Loucy (cell line): ENCODE measurements at regions not wholly inside any gene's neighbourhood (a gene's known extent, or its start where the extent isn't known, plus 50 kb on each side); places are given as distances from the start of the nearest gene placed in this dataset.

Source experiments
- H2AFZ ChIP-seq: fragments of 200-600 bp; sonication (generic); 2 replicates; pipeline ENCODE4 v1.6.0; 2016; ENCODE audit warnings: antibody characterized with exemption, mild to moderate bottlenecking, low read length, moderate library complexity
- H3F3A ChIP-seq: fragments of 200-600 bp; 2 replicates; pipeline ENCODE4 v1.6.0; 2016; ENCODE audit warnings: antibody characterized with exemption, low read depth, mild to moderate bottlenecking
- H3K27me3 ChIP-seq: fragments of 200-600 bp; sonication (generic); 2 replicates; pipeline ENCODE4 v1.6.1; 2014; ENCODE audit warnings: low read length, mild to moderate bottlenecking; ENCODE audit not compliant: insufficient read depth, poor library complexity, severe bottlenecking
- H3K36me3 ChIP-seq: fragments of 200-600 bp; sonication (generic); 2 replicates; pipeline ENCODE4 v1.6.1; 2016; ENCODE audit warnings: low read length; ENCODE audit not compliant: insufficient read depth
- H3K4me1 ChIP-seq: fragments of 200-600 bp; sonication (generic); 2 replicates; pipeline ENCODE4 v1.5.1; 2014; ENCODE audit warnings: low read length, mild to moderate bottlenecking; ENCODE audit not compliant: insufficient read depth, poor library complexity, severe bottlenecking
- H3K4me2 ChIP-seq: fragments of 200-600 bp; sonication (generic); 2 replicates; pipeline ENCODE4 v1.6.0; 2014; ENCODE audit warnings: antibody characterized with exemption, low read length, low read depth, mild to moderate bottlenecking; ENCODE audit not compliant: poor library complexity, severe bottlenecking
- H3K4me3 ChIP-seq: fragments of 200-600 bp; sonication (generic); 2 replicates; pipeline ENCODE4 v1.5.1; 2014; ENCODE audit warnings: low read length, mild to moderate bottlenecking, mixed read lengths; ENCODE audit not compliant: poor library complexity, severe bottlenecking
- H3K79me2 ChIP-seq: fragments of 200-600 bp; sonication (generic); 2 replicates; pipeline ENCODE4 v1.6.1; 2014; ENCODE audit warnings: low read length; ENCODE audit not compliant: insufficient read depth
- H3K9ac ChIP-seq: fragments of 200-600 bp; sonication (generic); 2 replicates; pipeline ENCODE4 v1.6.0; 2014; ENCODE audit warnings: mild to moderate bottlenecking, low read depth, low read length, moderate library complexity; ENCODE audit not compliant: poor library complexity, severe bottlenecking
- H3K9me2 ChIP-seq: fragments of 200-600 bp; sonication (generic); replicated peaks from 2 replicates; pipeline ENCODE4 v1.6.1; 2016; ENCODE audit warnings: low read depth, low read length, mixed read lengths
- H3K9me3 ChIP-seq: fragments of 200-600 bp; sonication (generic); 2 replicates; pipeline ENCODE4 v1.6.1; 2014; ENCODE audit warnings: mild to moderate bottlenecking, antibody characterized with exemption, low read length, low read depth; ENCODE audit not compliant: insufficient read depth
- H4K20me1 ChIP-seq: fragments of 200-600 bp; sonication (generic); 2 replicates; pipeline ENCODE4 v1.6.0; 2014; ENCODE audit warnings: antibody characterized with exemption, low read length, mild to moderate bottlenecking; ENCODE audit not compliant: insufficient read depth, poor library complexity, severe bottlenecking
- EZH2phosphoT487 ChIP-seq: fragments of 200-600 bp; IDR thresholded peaks from 2 replicates; pipeline ENCODE4 v1.6.1; 2018; ENCODE audit warnings: antibody characterized with exemption, mild to moderate bottlenecking, moderate library complexity, borderline replicate concordance
- TF ChIP-seq, protein P1 (sequence below): fragments of 200-600 bp; sonication (generic); conservative IDR thresholded peaks from 2 replicates; pipeline ENCODE4 v1.5.1; 2014; ENCODE audit warnings: mild to moderate bottlenecking, antibody characterized with exemption, low read length

DNA sequence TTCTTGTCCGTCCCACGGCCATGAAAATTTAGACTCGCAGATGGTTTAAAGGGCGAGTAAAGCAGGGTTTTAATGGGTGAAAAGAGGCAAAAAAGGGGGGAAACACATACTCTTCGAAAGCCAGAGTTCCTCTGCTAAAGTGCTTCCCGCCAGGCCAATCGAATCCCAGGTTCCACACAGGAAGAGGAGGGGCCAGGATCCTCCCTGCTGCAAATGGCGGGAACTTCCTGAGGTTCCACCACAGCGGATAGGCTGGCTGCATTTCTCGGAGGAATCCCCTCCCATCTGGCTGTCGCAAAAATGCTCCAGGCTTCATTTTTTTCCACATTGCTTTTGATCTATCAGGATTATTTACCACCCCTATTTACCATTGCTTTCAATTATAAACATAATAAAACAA lies 670.1 kb upstream of the CA10 start:
- Histone ChIP-seq H3K27me3 (no peaks in the 10 kb centered on the region), H3K9me2 (no peaks in the 10 kb centered on the region), H3K9ac (no peak overlapping the region), H3K4me1 (no peaks in the 10 kb centered on the region), H3K4me3 (no peak overlapping the region), H3K9me3 (no peaks in the 10 kb centered on the region), H3K79me2 (no peaks in the 10 kb centered on the region), H3K36me3 (no peaks in the 10 kb centered on the region), H2AFZ (no peak overlapping the region), H3K4me2 (no peak overlapping the region), H4K20me1 (no peaks in the 10 kb centered on the region), H3F3A (no peaks in the 10 kb centered on the region)
- TF ChIP-seq, protein P1, sequence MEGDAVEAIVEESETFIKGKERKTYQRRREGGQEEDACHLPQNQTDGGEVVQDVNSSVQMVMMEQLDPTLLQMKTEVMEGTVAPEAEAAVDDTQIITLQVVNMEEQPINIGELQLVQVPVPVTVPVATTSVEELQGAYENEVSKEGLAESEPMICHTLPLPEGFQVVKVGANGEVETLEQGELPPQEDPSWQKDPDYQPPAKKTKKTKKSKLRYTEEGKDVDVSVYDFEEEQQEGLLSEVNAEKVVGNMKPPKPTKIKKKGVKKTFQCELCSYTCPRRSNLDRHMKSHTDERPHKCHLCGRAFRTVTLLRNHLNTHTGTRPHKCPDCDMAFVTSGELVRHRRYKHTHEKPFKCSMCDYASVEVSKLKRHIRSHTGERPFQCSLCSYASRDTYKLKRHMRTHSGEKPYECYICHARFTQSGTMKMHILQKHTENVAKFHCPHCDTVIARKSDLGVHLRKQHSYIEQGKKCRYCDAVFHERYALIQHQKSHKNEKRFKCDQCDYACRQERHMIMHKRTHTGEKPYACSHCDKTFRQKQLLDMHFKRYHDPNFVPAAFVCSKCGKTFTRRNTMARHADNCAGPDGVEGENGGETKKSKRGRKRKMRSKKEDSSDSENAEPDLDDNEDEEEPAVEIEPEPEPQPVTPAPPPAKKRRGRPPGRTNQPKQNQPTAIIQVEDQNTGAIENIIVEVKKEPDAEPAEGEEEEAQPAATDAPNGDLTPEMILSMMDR: no peak
- no peak for TF ChIP-seq EZH2phosphoT487

DNA sequence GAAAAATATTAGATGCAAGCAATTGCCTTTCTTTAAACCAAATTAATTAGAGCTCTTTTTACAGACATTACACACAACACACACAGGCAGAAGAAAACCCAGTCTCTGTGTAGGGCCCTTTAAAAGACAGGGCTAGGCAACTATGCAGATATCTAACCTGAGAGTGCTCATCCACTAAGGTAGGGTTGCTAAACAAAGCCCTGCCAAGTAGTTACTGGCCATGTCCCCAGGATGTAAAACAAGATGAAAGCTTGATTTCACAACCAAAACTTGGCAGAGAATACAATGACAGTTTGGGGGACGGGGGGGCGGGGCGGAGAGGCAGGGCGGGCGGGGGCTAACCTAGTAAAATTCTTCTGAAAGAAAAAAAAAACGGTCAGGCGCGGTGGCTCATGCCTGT lies 669.0 kb upstream of the CA10 start:
- Histone ChIP-seq H2AFZ (no peak overlapping the region), H3K27me3 (no peaks in the 10 kb centered on the region), H3K4me2 (no peak overlapping the region), H3K36me3 (no peaks in the 10 kb centered on the region), H3K9me2 (no peaks in the 10 kb centered on the region), H3K9ac (no peak overlapping the region), H4K20me1 (no peaks in the 10 kb centered on the region), H3K4me1 (no peaks in the 10 kb centered on the region), H3F3A (no peaks in the 10 kb centered on the region), H3K4me3 (no peak overlapping the region), H3K9me3 (no peaks in the 10 kb centered on the region), H3K79me2 (no peaks in the 10 kb centered on the region)
- TF ChIP-seq, protein P1: no peak
- no peak for TF ChIP-seq EZH2phosphoT487

DNA sequence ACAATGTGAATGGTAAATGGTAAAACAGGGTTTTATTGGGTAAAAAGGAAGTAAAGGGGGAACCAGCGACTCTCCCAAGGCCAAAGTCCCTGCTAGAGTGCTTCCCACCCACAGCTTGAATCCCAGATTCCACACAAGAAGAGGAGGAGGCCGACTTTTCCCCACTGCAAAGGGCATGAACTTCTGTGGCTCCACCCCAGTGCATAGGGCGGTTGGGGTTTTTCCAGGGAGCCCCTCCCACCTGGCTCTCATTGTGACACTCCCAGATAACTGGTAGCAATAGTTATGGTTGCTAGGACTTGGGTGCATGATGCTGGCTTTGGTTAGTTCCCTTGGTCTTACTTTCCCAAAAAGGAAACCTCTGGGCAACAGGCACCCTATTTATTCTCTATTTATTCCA lies 666.0 kb upstream of the CA10 start:
- no peak overlapping the region for H3K4me3 ChIP-seq
- H3K9me2 ChIP-seq: no peaks in the 10 kb centered on the region
- no peak for TF ChIP-seq EZH2phosphoT487
- TF ChIP-seq, protein P1: no peak

More for the DNA sequence above, 666.0 kb upstream of the CA10 start:
- no peaks in the 10 kb centered on the region for H3K79me2 ChIP-seq
- no peaks in the 10 kb centered on the region for H3K9me3 ChIP-seq
- H3K36me3 ChIP-seq: no peaks in the 10 kb centered on the region
- H3K9ac ChIP-seq: no peak overlapping the region
- no peaks in the 10 kb centered on the region for H3K4me1 ChIP-seq
- H3K27me3 ChIP-seq: no peaks in the 10 kb centered on the region
- no peaks in the 10 kb centered on the region for H4K20me1 ChIP-seq
- no peak overlapping the region for H2AFZ ChIP-seq
- H3F3A ChIP-seq: no peaks in the 10 kb centered on the region
- H3K4me2 ChIP-seq: no peak overlapping the region
